ENCODE measurements at regions not wholly inside any gene's neighbourhood (a gene's known extent, or its start where the extent isn't known, plus 50 kb on each side); places are given as distances from the start of the nearest gene placed in this dataset.
"Not testable (repeated sequence)": the region's sequence is repeated elsewhere in the genome, so short reads cannot be mapped to it uniquely, and the experiment has no call there.

GRCh38 chr2:116776556-116776955 lies 1037.9 kb upstream of the DDX18 start:
- no peak for DNase-seq

- no peak for DNase-seq
These were observed 1026.6 kb upstream of the DDX18 start for GRCh38 chr2:116787848-116788247.

GRCh38 chr2:116802671-116803070 lies 1011.8 kb upstream of the DDX18 start:
- no peak for DNase-seq

- DNase-seq, result no peak
These were observed 1009.6 kb upstream of the DDX18 start for GRCh38 chr2:116804901-116805300.

- DNase-seq, result not testable (repeated sequence)
These were observed 1008.0 kb upstream of the DDX18 start for GRCh38 chr2:116806505-116806904.

DNA sequence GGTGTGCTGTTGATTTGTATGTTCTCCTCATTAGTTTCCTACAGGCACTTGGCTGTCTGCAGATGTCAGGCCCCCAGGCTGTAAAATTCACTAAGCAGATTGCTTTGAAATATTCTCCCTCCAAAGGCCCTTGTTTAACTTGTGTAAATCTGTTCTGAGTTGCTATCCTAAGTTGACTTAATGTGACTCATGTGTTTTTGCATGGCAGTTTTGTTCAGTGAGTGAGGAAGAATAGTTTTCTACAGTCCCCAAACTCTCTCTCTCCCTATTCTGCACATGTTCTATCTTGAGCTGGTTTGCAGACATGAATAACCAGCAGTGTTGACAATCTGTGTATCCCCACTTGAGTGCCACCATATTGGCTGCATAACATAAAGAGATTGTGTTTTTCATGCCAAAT lies 1005.4 kb upstream of the DDX18 start:
- no peak for DNase-seq

DNA sequence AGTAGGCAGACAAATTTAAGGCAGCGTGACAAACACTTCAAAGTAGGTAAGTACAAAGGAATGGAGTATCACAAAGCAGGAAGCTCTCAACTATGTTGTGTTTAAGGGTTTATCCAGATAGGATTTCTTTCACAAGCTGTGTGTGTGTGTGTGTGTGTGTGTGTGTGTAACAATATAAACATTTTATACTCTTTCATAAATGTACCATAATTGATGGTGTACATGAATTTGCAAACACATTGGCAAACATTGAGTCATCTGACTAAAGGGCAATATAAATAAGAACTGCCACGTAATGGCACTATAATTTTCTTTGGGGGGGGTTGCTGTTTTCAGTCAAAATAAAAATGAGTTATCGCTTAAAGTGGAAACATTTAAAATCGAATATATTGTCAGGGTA lies 1004.4 kb upstream of the DDX18 start:
- no peak for DNase-seq

- no peak for DNase-seq
These were observed 1003.8 kb upstream of the DDX18 start for GRCh38 chr2:116810645-116811044.

- DNase-seq, result no peak
These were observed 995.1 kb upstream of the DDX18 start for GRCh38 chr2:116819355-116819754.

- DNase-seq, result no peak
These were observed 993.5 kb upstream of the DDX18 start for GRCh38 chr2:116820986-116821385.

DNA sequence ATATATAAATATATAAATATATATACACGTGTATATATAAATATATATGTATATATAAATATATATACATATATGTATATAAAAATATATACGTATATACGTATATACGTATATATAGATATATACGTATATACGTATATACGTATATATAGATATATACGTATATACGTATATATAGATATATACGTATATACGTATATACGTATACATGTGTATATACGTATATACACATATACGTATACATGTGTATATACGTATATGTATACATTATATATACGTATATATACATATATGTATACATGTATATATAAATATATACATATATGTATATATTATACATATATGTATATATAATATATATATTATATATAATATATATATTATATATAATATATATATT lies 984.9 kb upstream of the DDX18 start:
- DNase-seq, result not testable (repeated sequence)

DNA sequence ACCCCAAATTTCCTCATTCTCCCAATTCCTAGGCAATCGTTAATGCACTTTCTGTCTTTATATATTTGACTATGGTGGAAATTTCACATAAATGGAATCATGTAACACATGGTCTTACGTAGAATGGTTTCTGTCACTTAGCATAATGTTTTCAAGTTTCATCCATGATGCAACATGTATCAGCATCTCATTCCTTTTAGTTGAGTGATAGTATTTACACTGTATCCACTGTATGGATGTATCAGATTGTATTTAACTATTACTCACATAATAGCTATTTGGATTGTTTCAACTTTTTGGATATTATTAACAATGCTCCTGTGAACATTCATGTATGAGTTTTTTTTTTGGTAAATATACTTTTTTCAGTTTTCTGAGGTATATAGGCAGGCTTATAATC lies 982.3 kb upstream of the DDX18 start:
- DNase-seq, result no peak

GRCh38 chr2:116833052-116833451 lies 981.4 kb upstream of the DDX18 start:
- DNase-seq, result no peak

GRCh38 chr2:116842164-116842563 lies 972.3 kb upstream of the DDX18 start:
- DNase-seq, result no peak

DNA sequence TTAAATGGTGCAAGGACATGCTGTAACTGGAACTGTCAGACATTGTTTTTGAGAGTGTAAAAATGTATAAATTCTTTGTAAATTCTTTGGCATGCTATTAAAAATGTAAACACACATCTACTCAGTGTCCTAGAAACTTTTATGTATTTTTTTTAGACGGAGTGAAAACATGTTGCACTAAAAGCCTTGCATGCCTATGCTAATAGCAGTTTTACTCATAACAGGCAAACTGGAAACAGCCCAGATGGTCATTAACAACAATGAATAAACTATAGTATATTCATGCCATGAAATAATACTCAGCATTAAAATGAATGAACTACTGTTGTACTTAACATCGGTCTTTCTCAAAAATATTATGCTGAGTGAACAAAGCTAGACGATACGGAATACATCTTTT lies 954.8 kb upstream of the DDX18 start:
- DNase-seq, result no peak

DNA sequence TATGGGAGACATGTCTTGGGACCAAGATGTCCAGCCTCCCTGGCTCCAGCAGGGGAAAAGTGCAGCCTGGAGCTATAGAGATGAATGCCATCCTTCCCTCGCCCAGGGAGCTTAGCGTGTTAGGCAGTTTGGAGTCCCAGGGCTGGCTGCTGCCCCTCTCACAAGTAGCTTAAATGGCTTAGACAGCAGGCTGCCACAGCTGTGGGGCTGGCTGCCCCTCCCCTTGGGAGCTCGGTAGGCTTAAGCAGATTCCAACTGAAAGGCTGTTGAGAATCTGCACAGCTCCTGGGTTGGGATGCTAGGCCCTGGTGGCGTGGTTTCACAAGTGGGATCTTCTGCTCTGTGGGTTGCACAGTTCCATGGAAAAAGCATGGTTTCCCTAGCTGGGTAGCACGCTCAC lies 940.5 kb upstream of the DDX18 start:
- DNase-seq, result no peak

- no peak for DNase-seq
These were observed 937.2 kb upstream of the DDX18 start for GRCh38 chr2:116877274-116877673.

DNA sequence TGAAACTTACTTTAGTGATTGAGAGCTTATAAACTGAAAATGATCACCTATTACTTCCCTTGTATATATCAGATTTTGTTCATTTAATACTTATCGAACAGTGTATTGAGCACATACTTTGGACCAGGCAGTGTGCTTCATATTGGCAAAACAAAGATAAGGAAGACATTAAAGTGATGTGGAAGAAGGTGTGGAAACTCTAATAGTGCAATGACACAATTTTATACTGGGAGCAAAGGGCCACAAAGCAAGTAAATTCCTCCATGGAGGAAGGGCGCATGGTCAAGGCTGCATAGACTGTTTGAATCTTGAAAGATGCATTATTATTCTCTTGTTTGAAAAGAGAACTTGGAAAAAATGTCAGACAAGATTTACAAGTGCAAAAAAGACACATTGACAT lies 936.5 kb upstream of the DDX18 start:
- DNase-seq, result no peak

DNA sequence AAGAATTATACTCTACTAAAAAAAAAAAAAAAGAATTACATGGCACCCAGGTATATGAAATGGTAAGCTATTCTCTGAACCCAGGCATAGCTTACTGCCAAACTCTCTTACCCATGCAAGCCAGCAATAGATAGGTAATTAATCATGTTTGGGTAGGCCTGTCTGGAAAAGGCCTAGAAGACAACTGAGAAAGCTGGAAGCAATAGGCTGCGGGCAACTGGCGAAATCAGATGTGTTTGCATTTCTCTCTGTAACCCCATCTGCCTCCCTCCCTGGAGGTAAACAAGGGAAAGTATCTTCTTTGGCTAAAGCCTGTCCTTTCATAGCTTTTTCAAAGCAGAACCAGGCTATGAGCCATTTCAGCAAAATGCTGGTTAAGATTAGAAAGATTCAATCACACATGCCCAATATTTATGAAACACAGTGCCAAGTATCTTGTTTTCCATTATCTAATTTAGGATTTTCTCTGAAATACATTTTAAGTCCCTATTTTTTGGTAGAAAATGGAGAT lies 934.8 kb upstream of the DDX18 start:
- DNase-seq, result no peak

- DNase-seq, result no peak
These were observed 923.3 kb upstream of the DDX18 start for GRCh38 chr2:116891191-116891590.

DNA sequence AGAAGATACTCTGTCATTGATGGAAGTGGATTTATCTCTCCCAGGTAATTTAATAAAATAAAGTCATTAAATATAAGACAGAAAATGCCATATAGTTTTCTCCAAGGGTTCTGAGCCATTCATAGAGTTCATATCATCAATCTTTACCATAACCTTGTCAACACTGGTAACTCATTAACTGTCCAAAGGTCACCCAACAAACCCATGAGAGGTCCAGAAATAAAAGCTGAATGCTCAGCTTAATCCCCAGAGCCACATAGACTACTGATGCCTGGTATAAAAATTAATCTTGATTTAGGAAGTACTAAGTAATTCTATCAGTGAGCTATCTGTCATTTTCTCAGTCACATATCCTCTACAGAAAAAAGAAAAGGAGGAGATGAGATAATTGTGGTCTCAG lies 903.0 kb upstream of the DDX18 start:
- DNase-seq, result no peak

- DNase-seq, result no peak
These were observed 898.8 kb upstream of the DDX18 start for GRCh38 chr2:116915673-116916072.

DNA sequence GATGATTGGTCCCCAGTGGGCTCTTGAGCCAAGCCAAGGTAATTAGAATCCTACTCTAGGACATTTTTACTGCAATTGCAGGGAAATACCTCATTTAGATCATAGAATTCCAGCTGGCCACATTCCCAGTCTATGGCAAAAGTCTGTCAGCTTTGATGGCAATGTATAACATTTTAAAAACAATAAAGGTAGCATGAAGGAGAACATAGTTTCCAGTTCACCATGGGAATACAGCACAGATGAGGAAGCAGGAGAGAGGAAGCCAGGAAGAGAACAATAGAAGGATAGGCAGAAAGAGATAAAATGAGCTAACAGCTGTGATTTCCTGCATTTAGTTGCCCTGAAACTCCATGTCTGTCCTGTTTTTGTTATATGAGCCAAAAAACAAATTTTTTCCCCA lies 897.3 kb upstream of the DDX18 start:
- DNase-seq, result no peak

DNA sequence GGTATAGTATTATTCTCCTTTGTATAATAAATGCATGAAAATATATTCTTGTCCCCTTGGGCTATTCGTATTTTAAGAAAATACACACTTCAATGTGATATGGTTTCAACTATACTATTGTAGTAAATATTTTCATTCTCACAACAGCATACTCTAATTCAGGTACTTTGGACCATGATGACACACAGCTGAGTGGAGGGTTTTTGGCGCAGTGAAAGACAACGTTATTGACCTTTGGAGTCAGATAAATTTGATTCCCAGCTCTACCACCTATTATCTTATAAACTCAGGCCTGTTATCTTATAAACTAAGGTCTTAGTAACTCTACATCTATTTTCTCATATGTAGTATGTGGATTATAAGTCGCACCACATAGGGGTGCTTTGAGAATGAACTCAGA lies 895.9 kb upstream of the DDX18 start:
- no peak for DNase-seq

DNA sequence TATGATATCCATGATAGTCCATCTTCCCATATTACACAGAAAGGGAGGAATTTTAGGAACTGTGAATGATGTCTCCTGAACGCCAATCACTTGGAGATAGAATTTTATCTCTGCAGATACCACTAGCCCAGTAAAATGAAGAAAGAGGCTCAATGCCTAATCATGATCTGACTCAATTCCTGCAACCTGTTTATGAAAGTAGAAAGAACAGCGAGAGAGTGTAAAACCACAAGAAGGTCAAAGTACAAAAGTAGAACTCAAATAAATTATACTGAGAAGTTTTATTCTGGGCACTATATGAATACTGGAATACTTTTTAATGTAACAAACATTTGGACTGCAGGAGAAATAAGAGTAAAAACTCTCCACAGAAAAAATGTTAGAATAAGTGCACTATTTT lies 892.1 kb upstream of the DDX18 start:
- DNase-seq, result no peak

DNA sequence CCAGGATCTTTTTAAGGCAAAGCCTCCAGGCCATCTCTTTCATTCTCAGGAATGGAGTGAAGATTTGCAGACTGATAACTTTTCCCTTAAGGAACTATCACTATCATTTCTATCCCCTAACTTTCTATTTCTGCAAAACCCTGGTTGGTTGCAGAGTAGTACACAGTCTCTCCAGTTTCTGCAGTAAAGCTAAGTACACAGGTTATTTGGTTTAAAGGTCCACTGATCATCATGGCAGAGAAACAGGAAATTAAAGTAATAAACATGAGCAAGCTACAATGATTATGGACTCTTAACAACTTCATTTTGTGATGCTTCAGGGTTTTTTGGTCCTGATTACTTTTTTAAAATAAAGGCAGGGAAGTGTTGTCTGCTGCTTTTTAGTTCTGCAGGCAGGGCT lies 890.0 kb upstream of the DDX18 start:
- DNase-seq, result no peak
